ENCODE measurements at regions not wholly inside any gene's neighbourhood (a gene's known extent, or its start where the extent isn't known, plus 50 kb on each side); places are given as distances from the start of the nearest gene placed in this dataset.
"Not testable (repeated sequence)": the region's sequence is repeated elsewhere in the genome, so short reads cannot be mapped to it uniquely, and the experiment has no call there.

GRCh38 chr1:143729449-143730111 is 242.2 kb downstream of the FAM72C start:
- not testable (repeated sequence) for H3K4me3 ChIP-seq (replicated peaks; ENCODE audit: low read depth, low read length); H3K27me3 ChIP-seq (replicated peaks; ENCODE audit: control insufficient read depth, insufficient read depth, low read length)

GRCh38 chr1:143728802-143729448 is 242.9 kb downstream of the FAM72C start:
- not testable (repeated sequence) for H3K27me3 ChIP-seq (replicated peaks; ENCODE audit: control insufficient read depth, insufficient read depth, low read length); H3K4me3 ChIP-seq (replicated peaks; ENCODE audit: low read depth, low read length)

More at GRCh38 chr1:143729449-143730111, 242.2 kb downstream of the FAM72C start:
- peak; percentile 57 for DNase-seq (ENCODE audit: extremely low read depth, insufficient read length)
- H3K36me3 ChIP-seq (ENCODE audit: control insufficient read depth, insufficient read depth, low read length) = not testable (repeated sequence)

GRCh38 chr1:143727263-143727662 is 244.5 kb downstream of the FAM72C start:
- Histone ChIP-seq H3K27me3 (replicated peaks; ENCODE audit: control insufficient read depth, insufficient read depth, low read length) (no peaks in the 10 kb centered on the region), H3K4me3 (replicated peaks; ENCODE audit: low read depth, low read length) (no peak overlapping the region), H3K36me3 (ENCODE audit: control insufficient read depth, insufficient read depth, low read length) (no peaks in the 10 kb centered on the region)
- no peak for DNase-seq (ENCODE audit: extremely low read depth, insufficient read length)
- TF ChIP-seq CTCF (IDR thresholded peaks at IDR 0.05; ENCODE audit: insufficient read depth, low read length, poor library complexity, severe bottlenecking) = no peak

More at GRCh38 chr1:143728802-143729448, 242.9 kb downstream of the FAM72C start:
- DNase-seq (ENCODE audit: extremely low read depth, insufficient read length); H3K36me3 ChIP-seq (ENCODE audit: control insufficient read depth, insufficient read depth, low read length): not testable (repeated sequence)

- H3K4me3 ChIP-seq (replicated peaks; ENCODE audit: low read depth, low read length) = no peak overlapping the region
Measured at GRCh38 chr1:143721024-143721373, 250.8 kb downstream of the FAM72C start.

GRCh38 chr1:143720087-143721023 is 251.4 kb downstream of the FAM72C start:
- DNase-seq (ENCODE audit: extremely low read depth, insufficient read length) = peak; percentile 5
- H3K4me3 ChIP-seq (replicated peaks; ENCODE audit: low read depth, low read length) = no peak overlapping the region
- TF ChIP-seq CTCF (IDR thresholded peaks at IDR 0.05; ENCODE audit: insufficient read depth, low read length, poor library complexity, severe bottlenecking) = no peak

More at GRCh38 chr1:143721024-143721373, 250.8 kb downstream of the FAM72C start:
- TF ChIP-seq CTCF (IDR thresholded peaks at IDR 0.05; ENCODE audit: insufficient read depth, low read length, poor library complexity, severe bottlenecking) = no peak
- no peaks in the 10 kb centered on the region for H3K36me3 ChIP-seq (ENCODE audit: control insufficient read depth, insufficient read depth, low read length)
- H3K27me3 ChIP-seq (replicated peaks; ENCODE audit: control insufficient read depth, insufficient read depth, low read length) = no peaks in the 10 kb centered on the region; the same call in 1 of the 2 replicates
- DNase-seq (ENCODE audit: extremely low read depth, insufficient read length) = no peak

GRCh38 chr1:143718524-143718923 is 253.3 kb downstream of the FAM72C start:
- Histone ChIP-seq H3K36me3 (ENCODE audit: control insufficient read depth, insufficient read depth, low read length) (no peaks in the 10 kb centered on the region), H3K27me3 (replicated peaks; ENCODE audit: control insufficient read depth, insufficient read depth, low read length) (no peaks in the 10 kb centered on the region; the same call in 1 of the 2 replicates), H3K4me3 (replicated peaks; ENCODE audit: low read depth, low read length) (no peak overlapping the region)
- no peak for TF ChIP-seq CTCF (IDR thresholded peaks at IDR 0.05; ENCODE audit: insufficient read depth, low read length, poor library complexity, severe bottlenecking)
- no peak for DNase-seq (ENCODE audit: extremely low read depth, insufficient read length)

More at GRCh38 chr1:143720087-143721023, 251.4 kb downstream of the FAM72C start:
- Histone ChIP-seq H3K27me3 (replicated peaks; ENCODE audit: control insufficient read depth, insufficient read depth, low read length) (no peaks in the 10 kb centered on the region; the same call in 1 of the 2 replicates), H3K36me3 (ENCODE audit: control insufficient read depth, insufficient read depth, low read length) (no peaks in the 10 kb centered on the region)
